Esophagus muscularis mucosa (tissue), 3 donors: ENCODE measurements at regions not wholly inside any gene's neighbourhood (a gene's known extent, or its start where the extent isn't known, plus 50 kb on each side); places are given as distances from the start of the nearest gene placed in this dataset.

Experiments used
- POLR2A ChIP-seq: fragments of 450-650 bp; IDR thresholded peaks from one replicate; pipeline ENCODE4 v1.6.1; 2017; ENCODE audit warnings: antibody characterized with exemption, moderate library complexity, mild to moderate bottlenecking, low read depth
- POLR2AphosphoS5 ChIP-seq, 2 donors: sonication (generic); formaldehyde crosslinking; IDR thresholded peaks; one replicate each; pipeline ENCODE4 v1.6.1; 2017; ENCODE audit warnings: antibody characterized with exemption in 2 of 2
- TF ChIP-seq, protein P1 (sequence below), 3 experiments: fragments of 200-600 bp in 2 of 3; fragments of 450-650 bp in 1 of 3; sonication (generic) in 2 of 3; IDR thresholded peaks; one replicate each; pipeline ENCODE4 v1.5.1; 2017 to 2019; ENCODE audit warnings: antibody characterized with exemption in 3 of 3, mild to moderate bottlenecking in 2 of 3, moderate library complexity in 1 of 3

DNA sequence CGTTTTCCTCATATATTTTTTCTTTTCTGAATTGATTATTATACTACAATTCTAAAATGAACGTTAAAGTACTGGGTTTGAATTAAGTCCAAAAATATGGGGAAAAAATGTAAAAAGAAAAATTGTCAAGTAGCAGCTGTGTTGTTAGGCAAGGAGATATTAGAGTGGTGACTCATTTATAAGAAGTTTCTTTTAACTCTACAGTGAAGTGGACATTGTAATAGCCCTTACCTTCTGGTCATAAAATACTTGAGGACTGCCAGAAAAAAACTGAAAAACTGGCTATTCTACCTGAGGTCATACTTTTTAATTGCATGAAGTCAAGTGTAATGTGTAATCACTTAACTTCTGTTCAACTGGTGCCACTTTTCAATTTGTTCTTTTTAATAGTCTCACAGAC lies 523.1 kb upstream of the TSPY4 start:
- no peak for TF ChIP-seq POLR2A
- TF ChIP-seq, protein P1, sequence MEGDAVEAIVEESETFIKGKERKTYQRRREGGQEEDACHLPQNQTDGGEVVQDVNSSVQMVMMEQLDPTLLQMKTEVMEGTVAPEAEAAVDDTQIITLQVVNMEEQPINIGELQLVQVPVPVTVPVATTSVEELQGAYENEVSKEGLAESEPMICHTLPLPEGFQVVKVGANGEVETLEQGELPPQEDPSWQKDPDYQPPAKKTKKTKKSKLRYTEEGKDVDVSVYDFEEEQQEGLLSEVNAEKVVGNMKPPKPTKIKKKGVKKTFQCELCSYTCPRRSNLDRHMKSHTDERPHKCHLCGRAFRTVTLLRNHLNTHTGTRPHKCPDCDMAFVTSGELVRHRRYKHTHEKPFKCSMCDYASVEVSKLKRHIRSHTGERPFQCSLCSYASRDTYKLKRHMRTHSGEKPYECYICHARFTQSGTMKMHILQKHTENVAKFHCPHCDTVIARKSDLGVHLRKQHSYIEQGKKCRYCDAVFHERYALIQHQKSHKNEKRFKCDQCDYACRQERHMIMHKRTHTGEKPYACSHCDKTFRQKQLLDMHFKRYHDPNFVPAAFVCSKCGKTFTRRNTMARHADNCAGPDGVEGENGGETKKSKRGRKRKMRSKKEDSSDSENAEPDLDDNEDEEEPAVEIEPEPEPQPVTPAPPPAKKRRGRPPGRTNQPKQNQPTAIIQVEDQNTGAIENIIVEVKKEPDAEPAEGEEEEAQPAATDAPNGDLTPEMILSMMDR (IDR thresholded peaks at IDR 0.05) = no peak
- TF ChIP-seq POLR2AphosphoS5 (IDR thresholded peaks at IDR 0.05) = no peak
